Vagina (tissue), 2 donors: ENCODE measurements at regions not wholly inside any gene's neighbourhood (a gene's known extent, or its start where the extent isn't known, plus 50 kb on each side); places are given as distances from the start of the nearest gene placed in this dataset.

Source experiments
- DNase-seq, 2 donors: peaks; one replicate each; pipeline ENCODE4 v3.0.0-alpha.2; 2017; ENCODE audit errors: extremely low spot score in 2 of 2
- H3K27ac ChIP-seq: fragments of 200-600 bp; sonication (generic); one replicate; pipeline ENCODE4 v1.5.1; 2019
- H3K27me3 ChIP-seq: fragments of 200-600 bp; sonication (generic); one replicate; pipeline ENCODE4 v1.5.1; 2019
- H3K36me3 ChIP-seq, 2 donors: fragments of 200-600 bp; sonication (generic); one replicate each; pipeline ENCODE4 v1.5.1; 2017 to 2019
- H3K4me1 ChIP-seq: fragments of 200-600 bp; sonication (generic); one replicate; pipeline ENCODE4 v1.5.1; 2019
- H3K4me3 ChIP-seq, 2 donors: fragments of 200-600 bp; sonication (generic); 1 replicate in 1 of 2; 2 replicates in 1 of 2; pipeline ENCODE4 v1.5.1; 2016 to 2019
- H3K9me3 ChIP-seq: fragments of 200-600 bp; sonication (generic); one replicate; pipeline ENCODE4 v1.5.1; 2019
- POLR2A ChIP-seq, 2 donors: fragments of 450-650 bp; IDR thresholded peaks; one replicate each; pipeline ENCODE4 v1.6.1; 2017; ENCODE audit warnings: antibody characterized with exemption in 2 of 2, mild to moderate bottlenecking in 2 of 2, moderate library complexity in 2 of 2
- POLR2AphosphoS5 ChIP-seq, 2 donors: sonication (generic); formaldehyde crosslinking; IDR thresholded peaks; one replicate each; pipeline ENCODE4 v1.9.0; 2017; ENCODE audit warnings: antibody characterized with exemption in 2 of 2, mild to moderate bottlenecking in 2 of 2, low read depth in 1 of 2; ENCODE audit not compliant: insufficient read depth in 1 of 2
- intact Hi-C: fragments of 100-400 bp; cut with DNase I; formaldehyde crosslinking; loops from one replicate; pipeline ENCODE4 v1.15.1; 2023
- TF ChIP-seq, protein P1 (sequence below), 3 experiments: fragments of 450-650 bp in 2 of 3; fragments of 200-600 bp in 1 of 3; sonication (generic) in 1 of 3; IDR thresholded peaks; one replicate each; pipeline ENCODE4 v1.5.1; 2017 to 2019; ENCODE audit warnings: antibody characterized with exemption in 3 of 3, mild to moderate bottlenecking in 2 of 3, moderate library complexity in 2 of 3

GRCh38 chr6:4459032-4459431, 317.2 kb upstream of the CDYL start:
- TF ChIP-seq, protein P1, sequence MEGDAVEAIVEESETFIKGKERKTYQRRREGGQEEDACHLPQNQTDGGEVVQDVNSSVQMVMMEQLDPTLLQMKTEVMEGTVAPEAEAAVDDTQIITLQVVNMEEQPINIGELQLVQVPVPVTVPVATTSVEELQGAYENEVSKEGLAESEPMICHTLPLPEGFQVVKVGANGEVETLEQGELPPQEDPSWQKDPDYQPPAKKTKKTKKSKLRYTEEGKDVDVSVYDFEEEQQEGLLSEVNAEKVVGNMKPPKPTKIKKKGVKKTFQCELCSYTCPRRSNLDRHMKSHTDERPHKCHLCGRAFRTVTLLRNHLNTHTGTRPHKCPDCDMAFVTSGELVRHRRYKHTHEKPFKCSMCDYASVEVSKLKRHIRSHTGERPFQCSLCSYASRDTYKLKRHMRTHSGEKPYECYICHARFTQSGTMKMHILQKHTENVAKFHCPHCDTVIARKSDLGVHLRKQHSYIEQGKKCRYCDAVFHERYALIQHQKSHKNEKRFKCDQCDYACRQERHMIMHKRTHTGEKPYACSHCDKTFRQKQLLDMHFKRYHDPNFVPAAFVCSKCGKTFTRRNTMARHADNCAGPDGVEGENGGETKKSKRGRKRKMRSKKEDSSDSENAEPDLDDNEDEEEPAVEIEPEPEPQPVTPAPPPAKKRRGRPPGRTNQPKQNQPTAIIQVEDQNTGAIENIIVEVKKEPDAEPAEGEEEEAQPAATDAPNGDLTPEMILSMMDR (IDR thresholded peaks at IDR 0.05), result no peak
- no peak for TF ChIP-seq POLR2A (IDR thresholded peaks at IDR 0.05)
- no peak for TF ChIP-seq POLR2AphosphoS5 (IDR thresholded peaks at IDR 0.05; ENCODE audit: insufficient read depth in 1 of 2, low read depth in 1 of 2)
- no peaks in the 10 kb centered on the region for H3K27me3 ChIP-seq
- H3K27ac ChIP-seq, result no peak overlapping the region
- H3K4me1 ChIP-seq, result peaks cover 14% of the 10 kb centered on the region
- H3K4me3 ChIP-seq, result no peak overlapping the region
- no peak for DNase-seq
- intact Hi-C loops, result no loop called here
- H3K9me3 ChIP-seq, result no peaks in the 10 kb centered on the region
- no peaks in the 10 kb centered on the region for H3K36me3 ChIP-seq

GRCh38 chr6:4451718-4452117, 316.3 kb upstream of the ECI2 start:
- DNase-seq, result no peak
- no peaks in the 10 kb centered on the region for H3K27me3 ChIP-seq
- H3K9me3 ChIP-seq, result no peaks in the 10 kb centered on the region
- H3K4me1 ChIP-seq, result no peaks in the 10 kb centered on the region
- TF ChIP-seq POLR2A (IDR thresholded peaks at IDR 0.05), result no peak
- TF ChIP-seq POLR2AphosphoS5 (IDR thresholded peaks at IDR 0.05; ENCODE audit: insufficient read depth in 1 of 2, low read depth in 1 of 2), result no peak
- TF ChIP-seq, protein P1 (IDR thresholded peaks at IDR 0.05), result no peak
- H3K4me3 ChIP-seq, result no peak overlapping the region
- no peak overlapping the region for H3K27ac ChIP-seq
- no peaks in the 10 kb centered on the region for H3K36me3 ChIP-seq
- intact Hi-C loops, result no loop called here

GRCh38 chr6:4451081-4451480, 315.7 kb upstream of the ECI2 start:
- DNase-seq, result no peak
- TF ChIP-seq POLR2AphosphoS5 (IDR thresholded peaks at IDR 0.05; ENCODE audit: insufficient read depth in 1 of 2, low read depth in 1 of 2) (no peak), POLR2A (IDR thresholded peaks at IDR 0.05) (no peak)
- TF ChIP-seq, protein P1 (IDR thresholded peaks at IDR 0.05), result no peak
- Histone ChIP-seq H3K4me3 (no peak overlapping the region), H3K27me3 (no peaks in the 10 kb centered on the region), H3K36me3 (no peaks in the 10 kb centered on the region), H3K4me1 (no peaks in the 10 kb centered on the region), H3K27ac (no peak overlapping the region), H3K9me3 (no peaks in the 10 kb centered on the region)
- intact Hi-C loops, result no loop called here

DNA sequence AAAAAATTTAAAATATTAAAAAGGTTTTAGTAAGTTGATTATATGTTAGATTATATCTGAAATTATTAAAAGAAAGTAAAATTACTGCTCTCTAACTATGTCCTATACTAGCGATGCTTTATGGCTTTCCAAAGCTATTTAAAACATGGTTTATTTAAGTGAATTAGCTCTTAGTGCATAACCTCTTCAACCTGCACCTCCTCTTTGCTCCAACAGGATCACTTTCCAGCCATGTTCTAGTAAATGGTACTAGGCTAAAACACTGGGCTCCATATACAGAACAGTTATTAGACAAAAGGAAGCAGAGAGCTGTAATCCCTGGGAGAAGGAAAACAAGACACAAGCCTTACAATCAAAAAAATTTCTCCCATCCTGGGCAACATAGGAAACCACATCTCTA, 314.9 kb upstream of the ECI2 start:
- no peak overlapping the region for H3K4me3 ChIP-seq
- H3K4me1 ChIP-seq, result no peaks in the 10 kb centered on the region
- DNase-seq, result no peak
- intact Hi-C loops, result no loop called here
- H3K27me3 ChIP-seq, result no peaks in the 10 kb centered on the region
- no peaks in the 10 kb centered on the region for H3K36me3 ChIP-seq
- no peak overlapping the region for H3K27ac ChIP-seq
- TF ChIP-seq POLR2AphosphoS5 (IDR thresholded peaks at IDR 0.05; ENCODE audit: insufficient read depth in 1 of 2, low read depth in 1 of 2) (no peak), POLR2A (IDR thresholded peaks at IDR 0.05) (no peak)
- TF ChIP-seq, protein P1 (IDR thresholded peaks at IDR 0.05), result no peak
- H3K9me3 ChIP-seq, result no peaks in the 10 kb centered on the region

DNA sequence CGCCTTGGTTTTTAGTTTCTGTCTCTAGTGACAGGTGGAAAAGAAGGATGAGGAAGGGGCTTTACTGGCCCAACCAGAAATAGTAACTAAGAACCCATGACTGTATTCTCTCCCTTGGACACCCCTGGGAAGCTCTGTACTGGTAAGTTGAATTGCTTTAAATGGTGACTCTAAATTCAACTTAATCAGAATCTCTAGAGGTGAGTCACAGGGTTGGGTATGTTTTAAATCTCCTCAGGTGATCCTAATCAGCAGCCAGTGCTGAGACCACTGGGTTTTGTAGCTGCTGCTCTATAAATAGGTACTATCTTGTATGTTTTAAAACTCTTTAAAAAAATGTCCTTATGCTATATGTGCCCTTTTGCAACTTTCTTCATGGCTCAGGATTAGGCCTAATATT, 314.0 kb upstream of the ECI2 start:
- Histone ChIP-seq H3K9me3 (no peaks in the 10 kb centered on the region), H3K36me3 (no peaks in the 10 kb centered on the region), H3K4me3 (no peak overlapping the region), H3K4me1 (no peaks in the 10 kb centered on the region), H3K27ac (no peak overlapping the region), H3K27me3 (no peaks in the 10 kb centered on the region)
- no peak for DNase-seq
- TF ChIP-seq POLR2AphosphoS5 (IDR thresholded peaks at IDR 0.05; ENCODE audit: insufficient read depth in 1 of 2, low read depth in 1 of 2) (no peak), POLR2A (IDR thresholded peaks at IDR 0.05) (no peak)
- TF ChIP-seq, protein P1 (IDR thresholded peaks at IDR 0.05), result no peak
- intact Hi-C loops, result no loop called here
